NB4 (cell line): ENCODE measurements at regions not wholly inside any gene's neighbourhood (a gene's known extent, or its start where the extent isn't known, plus 50 kb on each side); places are given as distances from the start of the nearest gene placed in this dataset.

Source experiments
- DNase-seq: peaks from one replicate; pipeline ENCODE4 v3.0.0; 2010; ENCODE audit warnings: low read depth
- H3K4me3 ChIP-seq: one replicate; pipeline ENCODE4 v1.5.1; 2011; ENCODE audit warnings: mild to moderate bottlenecking, low read depth, low read length, moderate library complexity
- CTCF ChIP-seq: IDR thresholded peaks from one replicate; pipeline ENCODE4 v1.5.1; 2012; ENCODE audit warnings: low read depth, low read length
- MAX ChIP-seq: IDR thresholded peaks from 2 replicates; pipeline ENCODE4 v1.6.1; 2011; ENCODE audit warnings: low read depth, low read length
- MYC ChIP-seq: IDR thresholded peaks from 2 replicates; pipeline ENCODE4 v1.6.1; 2011; ENCODE audit warnings: low read depth, low read length
- POLR2A ChIP-seq: IDR thresholded peaks from 2 replicates; pipeline ENCODE4 v1.6.1; 2011; ENCODE audit warnings: mild to moderate bottlenecking; ENCODE audit not compliant: insufficient read length; ENCODE audit errors: extremely low read depth

- H3K4me3 ChIP-seq: no peak overlapping the region
- no peak for DNase-seq
- TF ChIP-seq MAX (no peak), POLR2A (no peak), MYC (no peak), CTCF (no peak)
These were observed 179.5 kb downstream of the ZNF608 start for GRCh38 chr5:124566875-124567450.

DNA sequence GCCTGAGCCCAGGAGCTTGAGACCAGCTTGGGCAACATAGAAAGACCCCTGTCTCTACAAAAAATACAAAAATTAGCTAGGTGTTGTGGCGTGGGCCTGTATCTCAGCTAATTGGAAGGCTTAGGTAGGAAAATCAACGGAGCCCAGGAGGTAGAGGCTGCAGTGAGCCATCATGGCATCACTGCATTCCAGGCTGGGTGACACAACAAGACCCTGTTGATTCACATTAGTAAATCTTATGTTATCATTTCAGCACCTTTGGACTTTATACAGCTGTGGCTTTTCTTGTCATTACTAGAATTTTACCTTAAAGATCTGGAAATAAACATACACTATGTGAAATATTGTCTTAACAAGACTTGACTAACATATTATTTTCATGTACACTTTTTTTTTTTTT is 185.0 kb downstream of the ZNF608 start:
- H3K4me3 ChIP-seq: no peak overlapping the region
- TF ChIP-seq MAX: no peak
- TF ChIP-seq CTCF: no peak
- no peak for TF ChIP-seq MYC
- TF ChIP-seq POLR2A: no peak
- DNase-seq: no peak

DNA sequence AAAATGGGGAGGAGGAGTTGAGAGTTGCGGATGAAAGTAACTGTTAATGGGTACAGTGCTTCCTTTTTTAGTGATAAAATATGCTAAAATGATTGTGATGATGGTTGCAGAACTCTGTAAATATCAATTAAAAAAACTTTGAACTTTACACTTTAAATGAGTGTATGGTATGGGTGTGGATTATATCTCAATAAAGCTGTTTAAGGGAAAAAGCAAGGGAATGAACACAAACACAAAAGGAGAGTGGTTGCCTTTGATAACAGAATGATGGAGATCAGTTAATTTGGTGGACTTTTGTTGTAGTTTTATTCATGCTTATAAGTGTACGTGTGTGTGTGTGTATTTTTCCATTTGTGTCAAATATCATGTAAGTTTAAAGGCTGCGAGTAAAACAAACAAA is 186.1 kb downstream of the ZNF608 start:
- H3K4me3 ChIP-seq: no peak overlapping the region
- no peak for TF ChIP-seq CTCF
- TF ChIP-seq MAX: no peak
- TF ChIP-seq POLR2A: no peak
- TF ChIP-seq MYC: no peak
- DNase-seq: no peak

DNA sequence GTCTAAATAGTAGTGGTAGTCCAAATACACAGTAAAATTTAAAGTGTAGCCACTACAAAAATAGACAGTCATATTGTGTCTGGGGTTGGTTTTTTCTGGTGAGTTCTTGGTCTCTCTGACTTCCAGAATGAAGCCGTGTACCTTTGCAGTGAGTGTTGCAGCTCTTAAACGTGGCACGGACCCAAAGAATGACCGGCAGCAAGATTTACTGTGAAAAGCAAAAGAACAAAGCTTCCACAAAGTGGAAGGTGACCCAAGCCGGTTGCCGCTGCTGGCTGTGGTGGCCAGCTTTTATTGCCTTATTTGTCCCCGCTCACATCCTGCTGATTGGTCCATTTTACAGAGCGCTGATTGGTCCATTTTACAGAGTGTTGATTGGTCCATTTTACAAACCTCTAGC is 188.7 kb downstream of the ZNF608 start:
- H3K4me3 ChIP-seq: no peak overlapping the region
- DNase-seq: no peak
- TF ChIP-seq MYC: no peak
- TF ChIP-seq MAX: no peak

DNA sequence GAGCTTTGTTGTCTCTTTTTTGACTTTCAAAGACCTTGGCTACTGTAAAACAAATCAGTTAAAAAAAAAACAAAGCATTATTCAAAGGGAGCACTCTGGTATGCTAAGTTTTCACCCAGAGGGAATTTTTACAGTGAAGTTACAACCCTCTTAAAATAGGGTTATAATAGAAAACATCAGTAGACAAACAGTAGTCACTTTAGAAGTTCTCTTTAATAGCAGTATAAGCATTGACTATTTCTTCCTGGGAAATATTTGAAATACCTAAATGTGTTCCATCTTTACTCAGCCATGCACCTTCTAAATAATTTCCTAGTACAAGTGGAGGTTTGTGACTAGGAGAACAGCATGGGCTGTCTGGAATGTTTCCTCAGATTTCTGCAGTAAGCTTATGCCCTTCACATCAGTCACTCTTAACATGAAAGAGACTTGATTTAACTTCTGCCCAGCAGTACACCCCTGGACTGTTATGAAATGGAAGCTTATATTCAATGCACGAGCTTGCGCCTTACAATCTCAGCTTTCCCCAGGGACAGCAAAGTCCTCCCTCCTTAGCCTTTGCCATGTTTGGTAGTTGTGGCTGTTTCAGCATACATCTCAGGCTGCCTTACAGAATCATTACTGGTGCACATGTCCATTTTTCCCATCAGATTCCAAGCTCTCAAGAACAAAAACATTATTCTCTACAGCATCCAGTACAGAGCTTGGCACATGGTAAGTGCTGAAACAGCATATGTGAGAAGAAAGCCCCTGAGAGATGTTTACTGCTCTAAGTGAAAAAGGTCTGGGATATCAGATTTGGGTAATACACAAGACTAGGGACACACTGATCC is 191.5 kb downstream of the ZNF608 start:
- DNase-seq: no peak
- H3K4me3 ChIP-seq: no peak overlapping the region
- TF ChIP-seq POLR2A (no peak), MAX (no peak), CTCF (no peak), MYC (no peak)

- no peak for DNase-seq
These were observed 192.5 kb downstream of the ZNF608 start for GRCh38 chr5:124553911-124554310.

More at GRCh38 chr5:124553911-124554310, 192.5 kb downstream of the ZNF608 start:
- TF ChIP-seq POLR2A (no peak), MYC (no peak), CTCF (no peak), MAX (no peak)
- H3K4me3 ChIP-seq: no peak overlapping the region
